Posterior vena cava (tissue), 2 donors: ENCODE measurements at regions not wholly inside any gene's neighbourhood (a gene's known extent, or its start where the extent isn't known, plus 50 kb on each side); places are given as distances from the start of the nearest gene placed in this dataset.

Experiments used
- DNase-seq: peaks from one replicate; pipeline ENCODE4 v3.0.0-alpha.2; 2020; ENCODE audit warnings: low spot score
- intact Hi-C, 2 donors: fragments of 100-400 bp; cut with DNase I; formaldehyde crosslinking; loops; one replicate each; pipeline versions ENCODE4 v1.14.1 to v1.14.2; 2022 to 2023
- donor health status: DM: yes; HTN: yes; CAD: no.
- donor health status: DM: yes; HTN: yes; CAD: no.

GRCh38 chr9:78865737-78866136, 568.8 kb downstream of the PSAT1 start:
- no peak for DNase-seq
- intact Hi-C loops, result no loop called here

GRCh38 chr9:78866207-78867132, 569.5 kb downstream of the PSAT1 start:
- intact Hi-C loops, result no loop called here
- DNase-seq, result no peak

DNA sequence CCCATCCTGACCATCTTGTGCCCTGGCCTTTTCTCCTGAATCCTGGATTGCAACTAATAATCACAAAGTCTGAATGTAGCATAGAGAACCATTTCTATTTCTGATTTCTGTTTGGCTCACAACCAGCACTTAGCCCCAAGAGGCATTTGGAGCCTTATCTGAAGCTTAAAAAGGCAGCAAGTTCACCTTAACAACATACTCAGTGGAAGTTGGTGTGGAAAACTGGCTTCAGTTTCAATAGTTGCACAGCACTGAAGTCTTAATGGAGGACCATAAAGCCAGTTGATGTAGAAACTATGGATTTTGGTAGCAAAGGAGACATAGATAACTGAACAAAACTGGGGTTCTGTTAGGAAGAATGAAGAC, 574.1 kb downstream of the PSAT1 start:
- intact Hi-C loops, result no loop called here
- no peak for DNase-seq

- DNase-seq, result no peak
- intact Hi-C loops, result no loop called here
Observed at GRCh38 chr9:78871452-78872331, 574.8 kb downstream of the PSAT1 start.

- DNase-seq, result no peak
Observed at GRCh38 chr9:78874061-78874460, 577.1 kb downstream of the PSAT1 start.

GRCh38 chr9:78879324-78880100, 582.6 kb downstream of the PSAT1 start:
- no peak for DNase-seq
- intact Hi-C loops, result no loop called here

More at GRCh38 chr9:78874061-78874460, 577.1 kb downstream of the PSAT1 start:
- intact Hi-C loops, result no loop called here

DNA sequence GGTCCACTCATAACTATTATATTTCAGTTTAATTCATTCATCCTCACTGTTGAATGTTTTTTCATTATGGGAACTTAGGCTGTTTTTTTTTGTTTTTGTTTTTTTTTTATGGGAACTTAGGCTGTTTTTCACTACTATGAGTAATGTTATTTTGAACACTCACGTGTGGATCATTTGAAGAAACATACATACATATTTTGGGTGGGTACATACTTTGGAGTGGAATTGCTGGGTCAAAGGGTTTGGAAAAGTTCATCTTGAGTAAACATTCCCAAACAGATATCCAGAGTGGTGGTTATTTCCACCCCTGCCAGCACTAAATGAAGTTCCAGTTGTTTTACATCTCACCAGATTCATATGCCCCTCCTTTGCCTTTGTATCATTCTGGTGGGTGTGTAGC, 584.4 kb downstream of the PSAT1 start:
- intact Hi-C loops, result no loop called here

DNA sequence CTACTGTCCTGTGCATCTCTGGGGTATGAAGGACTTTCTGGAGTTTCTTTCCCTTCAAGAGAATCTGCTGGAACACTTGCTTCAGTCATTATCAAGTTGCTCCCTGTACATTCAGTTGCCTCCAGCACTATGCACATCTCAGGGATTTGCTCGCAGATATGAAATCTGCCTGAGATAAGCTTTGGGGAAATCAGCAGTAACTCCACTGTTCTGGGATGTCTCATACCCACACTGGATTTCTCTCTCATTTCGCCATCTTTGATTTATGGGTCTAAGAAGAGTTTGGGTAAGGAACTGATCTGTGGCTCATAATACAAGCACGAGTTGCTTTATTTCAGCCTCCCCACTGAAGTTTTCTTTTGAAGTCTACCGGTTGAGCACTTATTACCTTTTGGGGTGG, 585.6 kb downstream of the PSAT1 start:
- intact Hi-C loops, result no loop called here
- DNase-seq, result no peak

More for the DNA sequence above, 584.4 kb downstream of the PSAT1 start:
- no peak for DNase-seq

DNA sequence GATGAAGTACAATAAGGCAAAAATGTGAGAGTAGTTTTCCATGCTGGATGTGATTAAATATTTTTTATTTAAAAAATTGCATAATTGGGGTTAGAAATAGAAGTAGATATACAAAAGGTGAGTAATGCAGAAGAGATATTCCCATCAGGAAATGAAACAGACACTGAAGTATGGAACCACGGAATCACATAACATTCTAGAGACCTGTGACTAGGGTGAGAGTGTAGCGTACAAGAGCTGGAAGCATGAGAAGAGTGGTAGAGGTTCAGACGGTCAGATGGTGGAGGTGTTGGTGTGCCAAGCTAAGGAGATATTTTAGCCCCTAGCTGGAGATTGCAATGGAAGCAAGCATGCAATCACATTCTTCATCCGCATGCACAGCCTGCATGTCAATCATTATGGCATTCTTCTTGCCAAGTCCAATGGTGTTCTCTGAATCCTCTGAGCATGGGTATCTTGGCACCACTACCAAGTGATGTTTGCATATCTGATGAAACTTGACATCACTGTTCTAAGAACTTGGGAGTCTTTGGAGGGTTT, 587.8 kb downstream of the PSAT1 start:
- DNase-seq, result no peak
- intact Hi-C loops, result no loop called here

GRCh38 chr9:78892182-78892581, 595.3 kb downstream of the PSAT1 start:
- intact Hi-C loops, result no loop called here
- DNase-seq, result no peak

DNA sequence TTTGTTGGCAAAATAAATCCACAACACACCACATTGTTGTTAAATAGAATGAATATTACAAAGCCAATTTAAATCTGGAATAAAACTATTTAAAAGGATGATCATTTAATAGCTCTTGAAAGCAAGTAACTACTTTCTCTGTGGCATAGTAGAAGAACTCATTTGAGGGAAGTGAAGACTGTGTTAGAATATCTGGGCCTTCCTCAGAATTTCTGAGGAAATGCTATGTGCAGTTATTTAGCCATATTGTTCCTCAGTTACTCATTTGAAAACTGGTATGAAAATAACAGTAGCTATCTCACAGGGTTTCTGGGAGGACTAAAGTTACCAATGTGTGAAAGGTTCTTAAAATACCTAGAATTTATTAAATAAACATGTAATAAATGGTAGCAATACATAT, 595.8 kb downstream of the PSAT1 start:
- DNase-seq, result no peak
- intact Hi-C loops, result no loop called here

DNA sequence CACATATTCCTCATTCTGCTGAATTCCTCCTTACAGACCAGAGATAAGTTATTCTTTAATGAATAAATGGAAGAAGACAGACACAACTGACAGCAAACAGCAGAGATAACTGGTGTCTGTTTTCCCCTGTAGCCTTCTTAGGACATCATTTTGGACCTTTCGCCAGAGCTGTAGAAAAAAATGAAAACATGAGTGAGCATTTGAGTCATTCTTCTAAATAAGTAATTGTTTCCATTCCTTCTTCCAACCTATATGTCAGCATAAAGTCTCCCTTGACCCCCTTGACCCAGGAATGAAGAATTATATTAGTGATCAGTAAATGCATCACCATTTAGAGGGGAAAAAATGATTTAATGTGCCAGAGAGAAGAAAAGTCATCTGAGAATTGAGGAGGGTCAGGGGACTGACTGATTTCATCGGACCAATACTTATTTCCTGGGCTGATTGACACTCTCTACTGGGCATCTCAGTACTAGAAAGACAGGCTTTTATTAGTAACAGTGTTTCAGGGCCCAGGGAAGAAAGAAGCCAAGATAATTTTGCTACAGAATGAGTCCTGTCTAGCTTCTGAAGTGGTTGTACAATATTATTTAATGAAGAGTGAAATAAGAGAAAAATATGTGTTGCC, 597.0 kb downstream of the PSAT1 start:
- intact Hi-C loops, result no loop called here
- no peak for DNase-seq

DNA sequence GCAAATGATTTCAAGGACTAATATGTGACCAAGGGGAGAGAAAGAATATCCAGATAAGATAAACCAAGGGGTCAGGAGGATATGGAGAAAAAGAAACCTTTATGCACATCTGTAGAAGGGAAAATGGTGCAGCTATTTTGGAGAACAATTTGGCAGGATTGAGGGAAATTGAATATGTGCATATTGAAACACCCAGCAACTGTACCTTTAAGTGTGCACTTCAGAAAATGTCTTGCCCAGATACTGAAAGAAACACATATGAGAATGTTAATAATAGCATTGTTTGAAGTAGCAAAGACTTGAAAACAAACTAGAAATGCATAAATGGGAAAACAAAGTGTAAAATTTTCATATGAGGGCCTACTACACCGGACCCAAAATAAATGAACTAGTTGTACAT, 599.6 kb downstream of the PSAT1 start:
- DNase-seq, result no peak
- intact Hi-C loops, result no loop called here

- no peak for DNase-seq
- intact Hi-C loops, result no loop called here
Observed at GRCh38 chr9:78898234-78898633, 601.3 kb downstream of the PSAT1 start.

- DNase-seq, result no peak
- intact Hi-C loops, result no loop called here
Observed at GRCh38 chr9:78899006-78899405, 602.1 kb downstream of the PSAT1 start.

DNA sequence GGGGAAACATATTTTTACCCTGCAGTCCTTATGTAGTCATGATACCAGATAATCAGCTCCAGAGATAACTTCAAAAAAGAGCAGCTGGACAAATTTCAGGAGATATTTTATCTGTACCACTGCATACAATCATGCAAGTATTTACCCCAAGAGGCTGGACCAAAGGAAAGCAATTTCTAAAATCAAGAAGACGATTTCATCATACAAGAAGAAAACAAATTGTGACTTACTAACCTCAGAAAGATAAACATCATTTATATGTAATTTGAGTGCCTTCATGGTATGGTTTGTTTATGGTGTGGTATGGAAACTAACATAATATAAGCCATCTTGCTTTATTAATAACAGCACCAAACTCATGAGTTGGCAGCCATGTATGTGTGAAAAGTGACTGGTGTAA, 603.6 kb downstream of the PSAT1 start:
- no peak for DNase-seq
- intact Hi-C loops, result no loop called here

DNA sequence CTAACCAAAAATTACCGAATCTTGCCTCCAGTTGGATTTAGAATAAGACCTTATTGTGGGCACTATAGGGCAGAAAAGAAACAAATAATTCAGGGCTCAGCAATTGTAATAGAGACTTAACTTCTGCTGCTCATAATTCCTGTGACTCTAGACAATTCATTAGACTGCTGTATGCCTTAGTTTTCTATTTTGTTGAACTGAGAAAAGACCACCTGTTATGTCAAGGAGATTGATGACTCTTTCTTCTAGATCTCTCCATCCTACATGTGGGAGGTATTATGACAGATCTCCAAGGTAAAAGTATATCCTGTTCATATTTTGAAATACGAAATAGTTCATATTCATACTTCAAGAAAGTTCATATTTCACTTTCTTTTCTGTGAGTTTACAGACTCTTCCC, 605.1 kb downstream of the PSAT1 start:
- intact Hi-C loops, result no loop called here
- DNase-seq, result no peak

- no peak for DNase-seq
- intact Hi-C loops, result no loop called here
Observed at GRCh38 chr9:78903581-78903980, 606.7 kb downstream of the PSAT1 start.

- no peak for DNase-seq
- intact Hi-C loops, result loop anchor here in 1 of 2 donors (5.0 kb wide), 1 partner anchor 322 kb away; no protein-coding TSS in a partner anchor
Observed at GRCh38 chr9:78904686-78905085, 607.8 kb downstream of the PSAT1 start.
